ENCODE measurements at regions not wholly inside any gene's neighbourhood (a gene's known extent, or its start where the extent isn't known, plus 50 kb on each side); places are given as distances from the start of the nearest gene placed in this dataset.

- Histone ChIP-seq H3K9me3 (no peaks in the 10 kb centered on the region), H3K36me3 (ENCODE audit: low read depth, missing control alignments) (no peaks in the 10 kb centered on the region), H3K4me1 (peaks cover 14% of the 10 kb centered on the region), H3K4me3 (no peak overlapping the region), H3K27ac (no peak overlapping the region), H3K27me3 (no peaks in the 10 kb centered on the region)
- 50 to 59% methylated on average over 5 of the region's 5 CpGs for WGBS, 2 donors
- DNase-seq, result peak; percentile 23
- intact Hi-C loops (cut with DNase I; ENCODE audit: low total_unique reads), result loop anchor here (10.0 kb wide), 1 partner anchor 128 kb away; no protein-coding TSS in a partner anchor
- TF ChIP-seq POLR2A (IDR thresholded peaks at IDR 0.05) (no peak), CTCF (IDR thresholded peaks at IDR 0.05) (no peak)
These were observed 56.9 kb upstream of the GGTA1 start for GRCh38 chr9:121556580-121556979.

GRCh38 chr9:121557581-121558447 is 58.2 kb upstream of the GGTA1 start:
- no peak for TF ChIP-seq POLR2A (IDR thresholded peaks at IDR 0.05)
- Histone ChIP-seq H3K36me3 (ENCODE audit: low read depth, missing control alignments) (no peaks in the 10 kb centered on the region), H3K4me3 (no peak overlapping the region), H3K9me3 (no peaks in the 10 kb centered on the region), H3K27ac (peak overlapping the region in 1 of 2 donors; percentile 2), H3K27me3 (no peaks in the 10 kb centered on the region), H3K4me1 (peaks cover 14% of the 10 kb centered on the region)
- DNase-seq, result peak; percentile 53
- intact Hi-C loops (cut with DNase I; ENCODE audit: low total_unique reads), result loop anchor here (10.0 kb wide), 1 partner anchor 127 kb away; no protein-coding TSS in a partner anchor
- 28 to 38% methylated on average over 12 to 15 of the region's 15 CpGs for WGBS, 2 donors

GRCh38 chr9:121558473-121558872 is 58.8 kb upstream of the GGTA1 start:
- intact Hi-C loops (cut with DNase I; ENCODE audit: low total_unique reads), result loop anchor here (10.0 kb wide), 1 partner anchor 126 kb away; no protein-coding TSS in a partner anchor
- Histone ChIP-seq H3K4me1 (peaks cover 14% of the 10 kb centered on the region), H3K36me3 (ENCODE audit: low read depth, missing control alignments) (no peaks in the 10 kb centered on the region), H3K27ac (no peak overlapping the region), H3K4me3 (no peak overlapping the region), H3K9me3 (no peaks in the 10 kb centered on the region), H3K27me3 (no peaks in the 10 kb centered on the region)
- TF ChIP-seq CTCF (IDR thresholded peaks at IDR 0.05) (no peak), POLR2A (IDR thresholded peaks at IDR 0.05) (no peak)
- DNase-seq, result no peak
- WGBS, 2 donors, result 71 to 79% methylated on average over 7 of the region's 7 CpGs

GRCh38 chr9:121559183-121559582 is 59.5 kb upstream of the GGTA1 start:
- no peak for DNase-seq
- no peaks in the 10 kb centered on the region for H3K9me3 ChIP-seq
- no peaks in the 10 kb centered on the region for H3K36me3 ChIP-seq (ENCODE audit: low read depth, missing control alignments)
- intact Hi-C loops (cut with DNase I; ENCODE audit: low total_unique reads), result loop anchor here (10.0 kb wide), 1 partner anchor 126 kb away; no protein-coding TSS in a partner anchor
- 81 to 91% methylated on average over 7 of the region's 7 CpGs for WGBS, 2 donors
- H3K4me1 ChIP-seq, result peaks cover 14% of the 10 kb centered on the region
- no peak overlapping the region for H3K4me3 ChIP-seq
- TF ChIP-seq POLR2A (IDR thresholded peaks at IDR 0.05) (no peak), CTCF (IDR thresholded peaks at IDR 0.05) (no peak)
- H3K27me3 ChIP-seq, result no peaks in the 10 kb centered on the region
- no peak overlapping the region for H3K27ac ChIP-seq

- intact Hi-C loops (cut with DNase I; ENCODE audit: low total_unique reads), result no loop called here
- no peak for TF ChIP-seq POLR2A (IDR thresholded peaks at IDR 0.05)
- no peak for TF ChIP-seq CTCF (IDR thresholded peaks at IDR 0.05)
- H3K9me3 ChIP-seq, result no peaks in the 10 kb centered on the region
- H3K4me1 ChIP-seq, result peaks cover 14% of the 10 kb centered on the region
- H3K4me3 ChIP-seq, result no peak overlapping the region
- H3K36me3 ChIP-seq (ENCODE audit: low read depth, missing control alignments), result no peaks in the 10 kb centered on the region
- H3K27ac ChIP-seq, result no peak overlapping the region
- 96 to 100% methylated on average over 9 to 11 of the region's 11 CpGs for WGBS, 2 donors
- no peaks in the 10 kb centered on the region for H3K27me3 ChIP-seq
- DNase-seq, result no peak
These were observed 61.3 kb upstream of the GGTA1 start for GRCh38 chr9:121560921-121561320.

Data from testis (tissue), 2 donors.